ENCODE measurements at regions not wholly inside any gene's neighbourhood (a gene's known extent, or its start where the extent isn't known, plus 50 kb on each side); places are given as distances from the start of the nearest gene placed in this dataset.
"Not testable (repeated sequence)": the region's sequence is repeated elsewhere in the genome, so short reads cannot be mapped to it uniquely, and the experiment has no call there.

DNA sequence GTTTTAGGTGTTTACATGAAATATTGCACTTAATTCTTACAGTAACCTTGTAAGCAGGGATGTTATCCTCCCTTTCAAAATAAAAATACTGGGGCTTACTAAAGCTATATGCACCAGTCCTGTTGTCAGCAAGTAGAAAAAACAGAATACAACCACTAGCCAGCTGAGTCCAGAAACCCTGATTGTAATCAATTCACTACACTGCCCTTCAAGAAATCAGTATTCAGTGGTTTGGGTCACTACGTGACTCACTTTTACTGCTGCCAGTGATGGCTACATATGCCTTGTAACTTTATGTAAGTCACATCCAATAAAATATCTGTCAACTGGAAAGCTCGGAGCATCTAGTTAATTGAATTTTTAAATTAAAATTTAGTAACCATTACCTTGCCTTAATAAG is 376.3 kb upstream of the DEPDC1 start:
- DNase-seq (ENCODE audit: low spot score) = no peak

DNA sequence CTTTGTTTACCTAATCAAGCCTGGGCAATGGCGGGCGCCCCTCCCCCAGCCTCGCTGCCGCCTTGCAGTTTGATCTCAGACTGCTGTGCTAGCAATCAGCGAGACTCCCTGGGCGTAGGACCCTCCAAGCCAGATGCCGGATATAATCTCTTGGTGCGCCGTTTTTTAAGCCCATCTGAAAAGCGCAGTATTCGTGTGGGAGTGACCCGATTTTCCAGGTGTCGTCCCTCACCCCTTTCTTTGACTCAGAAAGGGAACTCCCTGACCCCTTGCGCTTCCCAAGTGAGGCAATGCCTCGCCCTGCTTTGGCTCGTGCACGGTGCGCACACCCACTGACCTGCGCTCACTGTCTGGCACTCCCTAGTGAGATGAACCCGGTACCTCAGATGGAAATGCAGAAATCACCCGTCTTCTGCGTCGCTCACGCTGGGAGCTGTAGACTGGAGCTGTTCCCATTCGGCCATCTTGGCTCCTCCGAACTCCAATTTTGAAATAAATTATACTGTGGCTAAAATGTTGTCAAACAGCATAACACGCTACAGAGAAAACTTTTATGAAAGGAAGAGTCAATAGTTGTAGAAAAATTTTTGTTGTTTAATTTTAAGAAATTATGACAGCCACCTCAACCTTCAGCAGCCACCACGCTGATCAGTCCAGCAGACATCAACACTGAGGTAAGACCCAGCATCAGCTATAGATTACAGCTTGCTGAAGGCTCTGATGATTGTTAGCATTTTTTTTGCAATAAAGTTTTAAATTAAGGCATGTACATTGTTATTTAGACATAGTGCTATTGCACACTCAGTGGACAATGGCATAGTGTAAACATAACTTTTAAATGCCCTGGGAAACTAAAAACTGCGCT is 384.7 kb upstream of the DEPDC1 start:
- DNase-seq (ENCODE audit: low spot score) = not testable (repeated sequence)

DNA sequence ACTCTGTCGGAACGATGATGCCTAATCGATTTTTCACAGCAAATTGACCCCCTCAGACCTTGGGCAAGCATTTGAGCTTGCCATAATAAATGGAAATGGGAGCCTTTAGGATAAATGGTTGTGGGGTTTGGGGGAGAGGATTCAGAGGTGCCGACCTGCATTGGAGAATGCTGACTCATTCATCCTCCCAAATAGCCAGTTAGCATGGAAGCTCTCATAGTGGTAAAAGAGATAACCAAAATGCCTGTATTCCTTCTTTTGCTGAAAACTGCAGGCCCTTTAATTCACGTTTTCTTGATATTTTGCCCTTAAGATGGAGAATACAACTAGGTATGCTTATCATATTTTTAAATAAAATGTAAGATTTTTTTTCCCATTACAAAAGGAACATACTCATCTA is 392.6 kb upstream of the DEPDC1 start:
- no peak for DNase-seq (ENCODE audit: low spot score)

DNA sequence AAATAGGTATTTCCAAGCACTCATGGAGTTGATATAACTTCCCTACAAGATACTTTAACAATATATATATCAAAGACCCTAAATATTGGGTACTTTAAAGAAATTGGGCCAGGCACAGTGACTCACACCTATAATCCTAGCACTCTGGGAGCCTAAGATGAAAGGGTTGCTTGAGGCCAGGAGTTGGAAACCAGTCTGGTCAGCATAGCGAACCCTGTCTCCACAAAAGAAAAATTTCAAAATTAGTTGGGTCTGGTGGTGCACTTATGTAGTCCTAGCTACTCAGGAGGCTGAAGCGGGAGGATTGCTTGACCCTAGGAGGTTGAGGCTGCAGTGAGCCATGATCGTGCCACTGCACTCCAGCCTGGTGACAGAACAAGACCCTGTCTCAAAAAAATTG is 393.9 kb upstream of the DEPDC1 start:
- no peak for DNase-seq (ENCODE audit: low spot score)

DNA sequence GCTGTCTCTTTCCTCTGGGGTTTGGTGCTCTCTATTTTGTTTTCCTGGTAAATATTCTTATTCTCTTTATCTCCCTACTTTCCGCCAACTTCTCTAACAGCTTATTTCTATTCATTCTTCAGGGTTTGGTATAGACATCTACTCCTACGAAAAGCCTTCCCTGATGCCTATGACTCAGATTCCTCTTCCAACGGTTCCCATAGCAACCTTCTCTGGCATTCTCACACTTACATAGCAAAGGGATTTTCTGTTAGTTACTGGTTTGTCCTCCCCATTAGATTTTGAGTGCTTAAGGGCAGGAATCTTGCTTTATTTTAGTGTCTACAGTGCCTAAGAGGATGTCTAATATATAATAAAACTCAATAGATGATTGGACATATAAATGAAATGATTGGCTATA is 407.6 kb upstream of the DEPDC1 start:
- DNase-seq (ENCODE audit: low spot score) = no peak

DNA sequence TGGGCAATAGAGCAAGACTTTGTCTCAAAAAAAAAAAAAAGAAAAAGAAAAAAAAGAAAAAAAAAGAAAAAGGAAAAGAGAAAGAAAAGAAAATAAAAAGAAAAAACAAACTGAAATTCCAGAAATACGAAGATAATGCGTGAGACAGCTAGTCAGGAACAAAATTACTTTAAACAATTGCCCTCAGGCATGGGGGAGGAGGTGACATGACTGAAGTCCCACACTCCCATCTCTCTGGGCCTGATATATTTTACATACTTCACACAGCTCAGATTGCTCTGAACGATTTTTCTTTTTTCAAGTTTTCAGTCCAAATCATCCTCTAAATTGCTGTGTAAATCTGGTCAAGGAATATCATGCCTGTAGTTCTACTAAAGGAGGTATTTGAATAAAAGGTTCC is 409.5 kb upstream of the DEPDC1 start:
- DNase-seq (ENCODE audit: low spot score) = no peak

DNA sequence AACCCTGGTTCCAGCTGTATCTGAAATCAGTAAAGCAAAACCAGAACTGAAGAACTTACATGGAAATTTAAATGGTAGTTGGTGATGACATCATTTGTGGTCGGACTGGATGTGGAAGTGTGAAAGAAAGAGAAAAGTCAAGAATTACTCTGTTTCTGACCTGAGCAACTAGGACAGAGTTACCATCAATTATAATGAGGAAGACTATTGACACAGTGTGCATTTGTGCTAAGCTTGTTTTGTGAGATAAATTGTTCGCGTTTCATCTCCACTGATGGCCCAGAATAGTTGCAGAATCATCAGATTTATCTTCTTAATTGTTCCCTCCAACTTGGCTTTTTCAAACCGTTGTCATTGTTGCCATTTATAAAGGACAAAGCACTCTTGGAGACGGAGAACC is 410.6 kb upstream of the DEPDC1 start:
- DNase-seq (ENCODE audit: low spot score) = no peak

DNA sequence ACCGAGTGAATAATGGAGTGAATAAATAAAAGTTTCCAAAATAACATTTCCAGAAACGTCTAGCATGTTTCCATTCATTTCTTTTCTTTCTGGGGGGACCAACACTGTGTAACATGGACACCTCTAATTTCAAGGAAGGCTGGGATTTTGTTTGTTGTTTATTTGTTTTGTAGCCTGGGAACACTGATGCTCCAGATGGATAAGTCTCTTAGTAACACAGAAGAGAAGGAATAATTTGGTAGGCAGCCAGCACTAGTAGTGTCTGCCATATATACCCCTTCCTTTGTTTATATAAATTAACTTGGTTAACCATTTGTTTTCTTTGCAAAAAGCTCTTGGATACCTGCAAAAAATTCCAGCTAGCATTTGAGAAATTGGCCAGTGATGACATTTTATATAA is 411.4 kb upstream of the DEPDC1 start:
- no peak for DNase-seq (ENCODE audit: low spot score)

DNA sequence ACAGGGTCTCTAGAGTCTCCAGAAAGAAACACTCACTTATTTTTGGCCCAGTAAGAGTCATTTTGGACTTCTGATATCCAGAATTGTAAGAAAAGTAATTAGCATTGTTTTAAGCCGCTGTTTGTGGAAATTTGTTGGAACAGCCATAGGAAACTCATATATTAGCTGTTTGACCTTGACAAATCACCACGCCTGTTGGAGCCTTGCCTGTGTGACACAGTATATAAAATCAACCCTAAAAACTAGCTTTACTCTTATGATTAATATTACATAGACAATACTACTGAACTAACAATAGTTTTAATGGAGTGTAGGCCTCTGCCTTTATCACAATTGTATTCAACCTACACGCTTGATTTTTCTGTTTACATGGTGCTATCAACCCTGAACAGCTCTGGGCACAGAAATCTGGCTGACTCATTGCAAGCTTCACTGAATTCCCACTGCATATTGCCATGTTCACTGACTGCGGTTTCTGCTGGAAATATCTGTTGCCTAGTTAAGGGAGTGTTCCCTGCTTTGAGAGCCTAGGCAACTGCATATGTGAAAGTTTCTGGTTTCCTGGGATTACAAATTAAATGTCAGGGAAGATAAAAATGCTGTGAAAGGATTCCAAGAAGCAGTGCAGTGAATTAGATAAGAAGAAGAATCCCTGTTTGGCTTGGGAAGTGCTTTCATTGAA is 419.5 kb upstream of the DEPDC1 start:
- DNase-seq (ENCODE audit: low spot score) = no peak

DNA sequence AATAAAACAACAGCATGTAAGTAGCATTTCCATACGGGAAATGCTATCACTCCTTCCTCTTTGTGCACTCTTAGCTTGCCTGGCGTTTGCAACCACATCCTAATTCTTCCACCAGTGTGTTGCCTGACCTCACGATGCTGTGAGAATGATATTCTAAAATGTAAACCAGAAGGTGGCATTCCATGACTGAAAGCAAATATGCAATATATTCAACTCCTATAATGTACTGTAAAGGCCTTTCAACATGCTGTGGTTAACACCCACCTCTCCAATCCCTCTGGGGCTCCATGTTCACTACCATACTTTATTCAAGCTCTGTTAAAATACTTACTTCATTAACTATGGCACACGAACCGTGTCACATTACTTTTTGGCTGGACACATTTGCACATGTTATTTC is 420.6 kb upstream of the DEPDC1 start:
- no peak for DNase-seq (ENCODE audit: low spot score)

DNA sequence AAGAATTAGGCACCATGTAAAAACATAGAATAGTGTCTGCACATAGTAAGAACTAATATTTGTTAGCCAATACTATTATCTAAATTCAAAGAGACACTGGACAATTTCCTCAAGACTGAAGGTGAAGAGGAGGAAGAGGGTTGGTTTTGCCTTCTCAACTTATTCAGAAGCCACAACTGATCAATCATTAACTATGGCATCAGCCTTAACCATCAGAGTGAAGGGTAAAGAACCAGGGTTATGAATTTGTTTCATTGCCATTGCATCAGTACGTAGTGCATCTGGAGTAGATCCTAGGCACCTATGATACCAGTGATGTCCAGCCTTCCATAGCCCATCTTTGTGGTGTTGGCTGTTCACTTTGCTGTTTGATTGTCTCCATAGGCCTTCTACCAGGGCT is 421.7 kb upstream of the DEPDC1 start:
- no peak for DNase-seq (ENCODE audit: low spot score)

DNA sequence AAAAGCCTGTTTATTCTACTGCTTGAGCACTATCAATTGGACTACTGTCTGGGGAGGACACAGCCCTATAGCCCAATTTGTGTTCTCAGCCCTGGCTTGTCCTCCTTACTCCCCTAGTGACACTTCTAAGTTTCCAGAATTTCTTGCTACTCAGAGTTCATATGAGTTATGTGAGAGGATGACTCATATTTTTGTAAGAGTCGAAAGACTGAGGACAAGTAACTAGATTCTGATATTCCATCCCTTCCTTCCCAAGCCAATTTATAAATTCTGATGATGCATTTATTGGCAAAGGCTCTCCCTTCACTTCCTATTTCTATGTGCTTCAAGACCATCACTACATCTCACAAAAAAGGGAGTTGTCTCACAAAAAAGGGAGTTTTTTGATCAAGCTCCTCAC is 422.2 kb upstream of the DEPDC1 start:
- no peak for DNase-seq (ENCODE audit: low spot score)

DNA sequence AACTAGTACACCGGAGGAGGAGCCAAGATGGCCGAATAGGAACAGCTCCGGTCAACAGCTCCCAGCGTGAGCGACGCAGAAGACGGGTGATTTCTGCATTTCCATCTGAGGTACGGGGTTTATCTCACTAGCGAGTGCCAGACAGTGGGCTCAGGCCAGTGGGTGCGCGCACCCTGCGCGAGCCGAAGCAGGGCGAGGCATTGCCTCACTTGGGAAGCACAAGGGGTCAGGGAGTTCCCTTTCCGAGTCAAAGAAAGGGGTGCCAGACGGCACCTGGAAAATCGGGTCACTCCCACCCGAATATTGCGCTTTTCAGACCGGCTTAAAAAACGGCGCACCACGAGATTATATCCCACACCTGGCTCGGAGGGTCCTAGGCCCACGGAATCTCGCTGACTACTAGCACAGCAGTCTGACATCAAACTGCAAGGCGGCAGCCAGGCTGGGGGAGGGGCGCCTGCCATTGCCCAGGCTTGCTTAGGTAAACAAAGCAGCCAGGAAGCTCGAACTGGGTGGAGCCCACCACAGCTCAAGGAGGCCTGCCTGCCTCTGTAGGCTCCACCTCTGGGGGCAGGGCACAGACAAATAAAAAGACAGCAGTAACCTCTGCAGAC is 426.7 kb upstream of the DEPDC1 start:
- not testable (repeated sequence) for DNase-seq (ENCODE audit: low spot score)

DNA sequence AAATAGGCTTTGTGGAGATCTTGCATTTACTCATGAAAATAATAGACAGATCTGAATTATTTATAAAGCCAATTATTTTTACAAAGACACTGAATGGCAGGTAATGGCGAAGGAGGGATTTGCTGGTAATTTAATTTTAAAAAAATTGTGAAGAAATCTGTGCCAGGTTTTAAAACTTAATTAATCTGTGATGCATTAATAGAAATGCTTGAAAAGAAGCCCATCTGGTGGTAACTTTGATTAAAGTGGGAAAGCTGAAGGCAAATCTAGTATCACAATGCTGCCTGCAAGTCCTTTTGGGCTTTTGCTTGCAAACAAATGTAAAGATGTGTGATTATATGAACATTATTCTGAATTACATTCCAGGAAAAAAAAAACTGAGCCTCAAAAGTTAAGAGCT is 433.2 kb upstream of the DEPDC1 start:
- DNase-seq (ENCODE audit: low spot score) = no peak

DNA sequence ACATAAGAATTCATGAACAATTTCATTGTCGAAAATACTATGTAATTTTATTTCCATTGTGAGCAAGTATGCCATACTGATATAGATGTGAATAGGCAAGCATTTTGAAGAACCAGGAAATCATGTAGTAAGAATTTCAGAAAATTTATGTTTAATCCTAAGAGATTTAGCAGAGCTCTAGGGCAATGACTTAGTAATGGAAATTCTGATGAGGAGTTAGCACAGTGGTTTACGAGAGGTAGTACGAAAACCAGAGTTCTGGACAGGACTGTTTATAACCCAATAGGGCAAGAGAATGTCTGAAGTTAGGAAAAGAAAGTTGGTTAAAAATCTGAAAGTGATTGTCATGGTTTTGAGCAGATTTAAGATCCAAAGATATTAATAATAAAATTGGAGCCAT is 439.6 kb upstream of the DEPDC1 start:
- DNase-seq (ENCODE audit: low spot score) = no peak

DNA sequence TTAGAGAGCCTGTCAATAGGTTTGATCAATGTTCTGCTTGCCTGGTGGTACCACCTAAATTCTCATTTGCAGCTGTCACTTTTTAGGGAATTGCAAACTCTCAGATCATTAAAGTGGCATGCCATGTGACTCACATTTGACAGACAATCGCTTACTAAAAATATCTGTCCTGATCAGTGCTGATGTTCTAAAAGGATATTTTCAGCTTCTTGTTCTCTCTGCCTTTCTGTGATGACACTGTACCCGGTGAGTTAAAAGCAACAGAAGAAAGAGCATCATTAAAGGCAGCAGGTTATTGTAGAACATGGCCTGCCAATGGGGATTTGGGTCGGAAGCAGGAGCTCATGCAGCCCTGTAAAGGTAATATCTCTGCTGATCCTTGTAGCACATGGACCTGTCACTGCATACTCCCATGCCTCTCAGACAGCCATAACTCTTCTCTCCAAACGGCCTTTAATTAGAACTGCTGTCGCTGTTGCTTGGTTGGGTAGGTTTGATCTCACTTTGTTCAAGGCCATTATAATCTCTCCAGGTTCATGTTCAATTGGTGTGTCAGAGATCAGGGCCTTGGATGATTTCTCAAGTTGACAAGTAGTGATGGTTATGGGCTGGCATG is 441.3 kb upstream of the DEPDC1 start:
- no peak for DNase-seq (ENCODE audit: low spot score)

DNA sequence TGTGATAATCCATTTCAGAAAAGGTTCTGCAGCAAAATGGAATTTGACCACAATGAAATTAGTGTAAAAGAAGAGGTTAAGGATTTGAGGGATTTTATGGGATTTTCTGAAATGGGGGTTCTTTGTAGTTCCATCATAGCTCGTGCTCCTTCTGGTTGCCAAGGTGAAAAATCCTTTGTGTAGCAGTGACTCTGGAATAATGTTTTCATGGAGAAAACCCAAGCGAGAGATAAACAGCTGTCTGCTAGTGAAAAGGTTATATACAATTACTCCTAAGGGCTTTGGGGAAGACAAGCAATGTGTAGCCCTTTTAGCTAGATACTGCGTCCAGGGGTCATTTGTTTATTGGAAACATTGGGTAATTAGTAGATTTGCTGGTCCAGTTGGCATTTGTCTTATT is 453.2 kb upstream of the DEPDC1 start:
- no peak for DNase-seq (ENCODE audit: low spot score)

DNA sequence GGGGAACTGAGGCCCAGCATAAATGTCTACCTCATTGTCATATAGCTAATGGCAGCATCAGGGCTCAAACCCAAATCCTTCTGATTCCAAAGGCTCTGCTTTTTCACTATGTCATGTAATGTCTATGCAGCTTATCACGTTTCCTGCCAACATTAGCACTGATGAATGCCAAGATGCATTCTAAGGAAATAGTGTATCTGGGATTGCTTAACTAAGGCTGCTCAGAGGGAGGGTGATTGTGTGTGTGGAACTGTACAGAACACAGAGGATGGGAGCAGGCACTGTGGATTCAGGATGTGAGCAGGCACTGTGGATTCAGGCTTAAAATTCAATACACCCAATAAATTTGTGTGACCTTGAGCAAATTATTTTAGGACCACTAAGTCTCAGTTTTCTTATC is 456.4 kb upstream of the DEPDC1 start:
- no peak for DNase-seq (ENCODE audit: low spot score)

DNA sequence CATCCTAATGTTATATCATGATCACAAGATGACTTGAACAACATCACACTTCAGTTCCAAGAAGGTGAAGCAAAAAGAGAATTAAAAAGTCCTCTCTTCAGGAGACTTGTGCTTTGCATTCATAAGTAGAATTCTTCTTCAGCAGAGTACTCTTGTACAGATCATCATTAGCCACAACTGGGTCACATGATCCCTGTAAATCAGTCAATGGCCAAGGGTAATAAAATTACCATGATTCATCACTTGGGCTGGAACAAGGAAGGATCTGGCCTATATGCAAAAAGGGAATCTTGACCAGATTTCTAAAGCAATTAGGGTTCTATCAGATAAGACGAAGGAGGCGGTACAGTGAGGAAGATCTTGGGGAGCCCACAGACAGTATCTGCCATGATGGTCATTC is 458.0 kb upstream of the DEPDC1 start:
- DNase-seq (ENCODE audit: low spot score) = no peak

DNA sequence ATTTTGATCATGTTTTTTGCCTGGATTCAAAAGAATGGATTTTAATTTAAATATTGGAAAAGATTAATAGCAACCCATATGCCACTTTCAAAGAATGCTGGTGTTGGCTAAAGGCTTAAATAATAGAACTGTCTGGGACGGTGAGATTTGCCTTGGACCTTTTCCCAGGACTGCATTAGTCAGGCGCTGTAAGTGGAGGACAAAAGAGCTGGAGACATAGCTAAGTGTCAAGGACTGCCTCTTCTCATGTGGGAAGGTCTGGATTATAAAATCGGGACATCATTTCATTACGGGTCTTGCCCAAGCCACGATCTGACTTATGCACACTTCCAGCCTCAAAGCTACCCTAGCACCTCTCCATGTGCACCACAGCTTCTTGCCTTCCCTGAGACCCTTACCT is 458.5 kb upstream of the DEPDC1 start:
- DNase-seq (ENCODE audit: low spot score) = no peak

DNA sequence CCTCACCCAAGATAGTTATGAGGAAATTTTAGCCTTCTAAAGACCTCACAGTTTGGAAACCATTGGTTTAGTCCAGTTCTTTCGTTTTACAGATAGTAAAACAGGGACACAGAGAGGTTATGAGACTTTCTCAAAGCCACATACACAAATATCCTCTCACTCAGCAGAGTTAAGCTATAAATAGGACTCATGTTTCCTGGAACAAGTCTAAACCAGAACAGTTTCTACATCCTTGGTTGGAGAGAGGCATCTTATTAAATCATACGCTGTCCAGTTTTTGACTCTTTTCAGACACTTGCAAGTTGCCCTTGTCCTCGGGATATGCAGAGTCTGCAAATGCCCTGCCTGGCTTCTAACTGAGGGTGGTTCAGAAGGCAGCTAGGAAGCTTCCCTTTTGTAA is 462.1 kb upstream of the DEPDC1 start:
- no peak for DNase-seq (ENCODE audit: low spot score)

DNA sequence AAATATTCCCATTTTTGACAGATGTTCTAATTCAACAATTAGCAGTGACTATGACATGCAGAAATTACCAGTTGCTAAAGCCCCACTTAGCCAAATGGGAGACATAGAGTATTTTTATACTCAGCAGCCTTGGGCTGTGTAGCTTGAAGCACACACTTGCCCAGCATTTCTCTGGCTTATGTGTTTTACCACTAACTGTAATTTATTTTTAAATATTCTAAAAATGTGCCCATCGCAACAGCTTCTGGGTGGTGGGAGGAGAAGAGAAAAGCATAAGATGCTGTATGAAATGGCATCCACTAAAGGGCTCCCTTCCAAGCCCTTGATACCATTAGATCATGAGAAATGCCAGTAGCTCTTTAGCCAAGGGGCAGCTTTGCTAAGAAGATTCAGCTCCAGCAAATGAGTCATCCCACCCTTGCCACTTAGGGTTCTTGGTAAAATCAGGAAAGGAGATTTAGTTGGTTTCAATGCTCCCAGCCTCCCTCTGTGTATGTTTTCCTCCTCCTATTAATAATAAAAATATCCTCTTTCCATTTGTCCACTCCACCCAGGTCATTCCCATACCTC is 462.7 kb upstream of the DEPDC1 start:
- DNase-seq (ENCODE audit: low spot score) = no peak

DNA sequence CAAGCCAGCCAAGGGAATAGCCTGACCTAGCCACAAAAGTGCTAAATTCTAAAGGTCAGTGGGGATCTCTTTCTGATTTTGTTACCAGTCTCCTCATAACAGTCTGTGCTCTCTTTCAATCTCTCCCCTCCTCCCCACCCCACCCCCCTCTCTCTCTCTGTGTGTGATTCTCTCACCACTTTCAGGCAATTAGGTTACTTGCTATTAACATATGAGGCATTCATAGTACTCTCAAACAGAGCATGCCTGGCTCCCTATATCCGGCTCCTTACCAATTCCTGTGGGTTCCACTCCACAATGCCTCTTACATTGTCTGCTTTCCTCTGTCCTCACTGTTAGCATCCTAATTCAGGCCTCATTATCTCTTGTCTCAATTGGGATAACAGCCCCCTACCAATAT is 464.3 kb upstream of the DEPDC1 start:
- DNase-seq (ENCODE audit: low spot score) = no peak
